IPS-18c (cell line): ENCODE measurements at regions not wholly inside any gene's neighbourhood (a gene's known extent, or its start where the extent isn't known, plus 50 kb on each side); places are given as distances from the start of the nearest gene placed in this dataset.
"Not testable (repeated sequence)": the region's sequence is repeated elsewhere in the genome, so short reads cannot be mapped to it uniquely, and the experiment has no call there.

Experiments
- H3K4me3 ChIP-seq: 2 replicates; pipeline ENCODE4 v1.7.0; 2013; ENCODE audit warnings: low read depth, mild to moderate bottlenecking, low read length, moderate library complexity; ENCODE audit not compliant: insufficient read depth
- H3K9me3 ChIP-seq: one replicate; pipeline ENCODE4 v1.6.1; 2013; ENCODE audit warnings: mild to moderate bottlenecking, low read length, moderate library complexity; ENCODE audit not compliant: control insufficient read depth, insufficient read depth

DNA sequence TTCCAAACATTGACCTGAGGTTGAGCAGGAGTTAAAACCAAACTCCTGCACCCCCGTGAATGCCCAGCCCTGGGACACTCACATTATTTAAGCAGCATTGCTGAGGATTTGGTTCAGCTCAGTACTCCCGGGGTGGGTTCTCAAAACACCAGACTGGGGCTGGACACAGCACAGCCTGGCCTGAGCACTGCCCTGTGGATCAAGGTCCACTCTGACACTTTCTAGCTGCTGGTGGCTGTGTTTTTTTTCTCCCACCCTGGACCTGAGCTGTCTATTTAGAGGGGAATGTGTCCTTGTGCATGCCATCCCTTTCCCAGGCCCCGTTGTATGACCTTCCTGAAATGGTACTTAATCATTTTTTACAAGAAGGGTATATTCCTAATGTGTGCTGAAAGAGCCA is 94.7 kb upstream of the GJB6 start:
- H3K4me3 ChIP-seq: no peak overlapping the region
- H3K9me3 ChIP-seq: peaks cover 2% of the 10 kb centered on the region

DNA sequence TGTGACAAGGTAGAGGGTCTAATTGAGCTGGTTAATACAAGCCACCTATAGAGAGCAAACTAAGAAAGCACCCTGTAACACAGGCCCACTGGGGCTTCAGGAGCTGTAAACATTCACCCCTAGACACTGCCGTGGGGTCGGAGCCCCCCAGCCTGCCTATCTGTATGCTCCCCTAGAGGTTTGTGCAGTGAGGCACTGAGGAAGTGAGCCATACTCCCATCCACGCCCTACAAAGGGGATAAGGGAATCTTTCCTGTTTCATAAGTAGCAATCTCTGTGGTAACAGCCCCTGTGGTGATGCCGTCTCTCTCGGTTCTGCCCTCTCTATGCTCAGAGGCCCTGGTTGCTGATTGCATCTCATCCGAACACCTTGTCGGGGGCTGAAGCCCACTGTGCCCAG is 94.2 kb upstream of the GJB6 start:
- peaks cover 2% of the 10 kb centered on the region for H3K9me3 ChIP-seq
- H3K4me3 ChIP-seq: no peak overlapping the region

DNA sequence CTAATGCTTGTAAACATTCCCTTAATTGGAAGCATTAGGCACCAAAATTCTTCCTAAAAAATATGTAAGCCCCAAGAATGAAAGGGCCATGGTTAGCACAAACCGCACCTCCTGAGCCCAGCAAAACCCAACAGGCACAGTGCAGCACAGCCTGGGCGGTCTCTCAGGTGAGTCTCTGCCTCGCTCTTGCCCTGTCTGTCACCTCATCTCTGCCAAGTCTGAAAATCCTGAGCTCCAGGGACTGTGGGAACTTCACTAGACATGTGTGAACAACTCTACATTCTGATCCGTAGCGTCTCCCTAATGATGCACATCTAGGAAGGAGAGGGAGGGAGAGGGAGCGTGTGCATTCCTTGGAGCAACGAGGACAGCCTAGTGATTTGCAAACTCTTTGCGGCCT is 88.8 kb upstream of the GJB6 start:
- Histone ChIP-seq H3K9me3 (peaks cover 2% of the 10 kb centered on the region), H3K4me3 (no peak overlapping the region)

DNA sequence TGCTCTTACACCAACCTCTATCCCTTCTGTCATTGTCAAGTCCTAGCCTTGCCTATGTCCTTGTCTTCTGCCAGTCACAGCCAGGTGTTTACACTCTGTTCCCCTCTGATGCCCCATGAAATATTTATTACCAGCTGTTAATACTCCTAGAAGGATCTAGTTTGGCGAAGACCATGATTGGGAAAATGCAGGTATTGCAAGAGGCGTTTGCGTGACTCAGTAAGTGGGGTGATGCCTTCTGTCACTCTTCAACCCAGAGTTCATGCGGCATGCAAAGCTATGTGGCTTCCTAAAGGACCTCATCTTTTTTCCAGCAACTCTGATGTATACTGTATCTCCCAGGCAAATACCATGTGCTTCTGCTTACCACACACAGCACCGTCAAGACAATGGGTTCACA is 81.8 kb upstream of the GJB6 start:
- Histone ChIP-seq H3K4me3 (no peak overlapping the region), H3K9me3 (no peaks in the 10 kb centered on the region)

DNA sequence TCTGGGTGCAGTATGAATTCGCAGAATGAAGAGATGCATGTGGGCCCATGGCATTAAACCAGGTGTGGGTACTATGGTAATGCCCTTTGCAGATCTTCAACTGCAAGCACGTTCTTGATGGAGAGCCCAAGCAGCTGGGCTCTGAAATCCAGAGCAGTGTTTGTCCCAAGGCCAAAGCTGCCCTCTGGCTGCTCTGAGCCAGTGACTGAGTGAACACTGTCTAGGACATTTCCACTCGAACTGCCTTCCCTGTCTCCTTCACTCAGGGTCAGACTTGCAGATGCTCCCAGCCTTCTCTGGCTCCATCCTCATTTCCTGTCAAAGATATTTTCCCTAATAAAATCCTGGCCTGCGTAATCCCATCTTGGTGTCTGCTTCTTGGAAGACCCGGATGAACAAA is 80.2 kb upstream of the GJB6 start:
- H3K9me3 ChIP-seq: peaks cover 2% of the 10 kb centered on the region

DNA sequence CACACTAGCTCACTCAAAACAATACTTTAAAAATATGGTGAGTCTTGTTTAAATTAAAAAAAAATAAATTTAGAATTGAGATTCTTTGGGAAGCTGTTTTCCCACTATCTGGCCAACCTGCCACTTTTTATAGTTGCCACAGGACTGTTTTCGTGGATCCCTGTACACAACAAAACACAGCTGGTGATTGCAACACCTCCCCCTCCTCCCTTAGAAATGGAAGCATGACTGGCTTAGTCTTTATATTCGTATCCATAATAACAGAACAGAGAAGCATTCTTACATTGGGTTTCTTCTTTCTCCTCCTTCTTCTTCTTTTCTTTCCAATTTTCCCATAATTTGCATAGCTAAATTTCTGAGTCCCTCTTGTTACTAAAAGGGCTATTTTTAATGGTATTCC is 79.5 kb upstream of the GJB6 start:
- Histone ChIP-seq H3K9me3 (peaks cover 2% of the 10 kb centered on the region), H3K4me3 (no peak overlapping the region)

More for the DNA sequence above, 80.2 kb upstream of the GJB6 start:
- no peak overlapping the region for H3K4me3 ChIP-seq

DNA sequence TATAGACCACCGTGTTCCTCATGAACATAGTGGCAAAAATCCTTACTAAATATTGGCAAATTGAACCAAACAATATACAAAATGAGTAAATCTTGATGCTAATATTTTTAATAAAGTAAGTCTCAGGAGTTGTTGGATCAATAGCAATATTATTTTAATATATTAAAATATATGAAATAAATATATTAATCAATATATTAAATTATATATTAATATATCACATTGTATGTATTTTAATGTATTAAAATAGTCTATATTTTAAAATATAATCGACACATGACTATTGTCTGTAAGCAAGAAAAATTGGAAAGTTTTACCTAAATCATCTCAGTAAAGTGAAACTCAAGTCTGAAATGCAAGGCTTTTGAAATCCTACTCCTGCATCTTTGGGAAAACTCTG is 78.9 kb upstream of the GJB6 start:
- H3K4me3 ChIP-seq: no peak overlapping the region
- H3K9me3 ChIP-seq: peaks cover 2% of the 10 kb centered on the region

DNA sequence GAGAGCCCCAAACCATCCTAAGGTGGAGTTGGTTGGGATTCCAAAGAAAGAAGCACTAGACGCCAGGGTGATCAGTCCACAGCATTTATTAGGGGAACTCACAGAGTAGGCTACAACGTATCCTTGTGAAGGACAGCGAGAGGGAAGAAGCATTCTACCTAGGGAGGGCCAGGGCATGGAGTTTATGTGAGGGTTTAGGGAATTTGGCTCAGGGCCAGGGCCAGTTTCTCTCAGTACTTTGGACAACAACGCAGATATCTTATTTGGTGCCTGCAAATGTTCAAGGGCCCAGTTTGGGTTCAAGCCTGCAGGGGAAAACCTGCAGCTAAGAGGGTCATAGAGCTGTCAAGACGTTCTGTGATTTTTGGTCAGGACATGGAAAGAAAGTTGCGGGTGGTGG is 73.9 kb upstream of the GJB6 start:
- Histone ChIP-seq H3K9me3 (peaks cover 2% of the 10 kb centered on the region), H3K4me3 (no peak overlapping the region)

DNA sequence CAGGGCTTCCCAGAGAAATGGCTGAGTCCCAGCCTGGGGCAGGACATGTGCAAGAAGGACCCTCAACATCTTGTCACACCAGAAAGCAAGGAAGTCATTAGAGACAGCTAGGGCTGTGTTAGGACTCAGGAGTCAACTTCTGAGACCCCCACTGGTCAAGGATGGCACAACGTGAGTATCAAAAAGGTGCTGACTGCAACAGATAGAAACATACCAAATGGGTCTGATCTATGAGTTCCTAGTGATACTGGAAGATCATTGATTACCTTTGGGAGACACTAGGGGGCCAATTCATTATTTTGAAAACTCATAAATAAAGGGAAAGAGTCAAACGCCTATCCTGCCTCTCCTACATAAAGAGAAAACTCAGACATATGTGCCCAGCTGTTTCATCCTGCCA is 73.5 kb upstream of the GJB6 start:
- Histone ChIP-seq H3K4me3 (no peak overlapping the region), H3K9me3 (peaks cover 2% of the 10 kb centered on the region)

DNA sequence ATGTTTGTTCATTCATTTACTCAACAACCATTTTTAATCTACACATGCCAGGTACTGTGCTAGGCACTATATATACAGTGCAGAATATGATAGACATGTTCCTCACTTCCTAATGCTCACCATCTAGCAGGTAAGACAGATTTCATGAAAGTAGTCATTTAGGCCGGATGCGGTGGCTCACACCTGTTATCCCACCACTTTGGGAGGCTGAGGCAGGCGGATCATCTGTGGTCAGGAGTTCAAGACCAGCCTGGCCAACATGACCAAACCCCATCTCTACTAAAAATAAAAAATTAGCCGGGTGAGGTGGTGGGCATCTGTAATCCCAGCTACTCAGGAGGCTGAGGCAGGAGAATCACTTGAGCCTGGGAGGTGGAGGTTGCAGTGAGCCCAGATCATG is 71.9 kb upstream of the GJB6 start:
- not testable (repeated sequence) for H3K9me3 ChIP-seq, H3K4me3 ChIP-seq

DNA sequence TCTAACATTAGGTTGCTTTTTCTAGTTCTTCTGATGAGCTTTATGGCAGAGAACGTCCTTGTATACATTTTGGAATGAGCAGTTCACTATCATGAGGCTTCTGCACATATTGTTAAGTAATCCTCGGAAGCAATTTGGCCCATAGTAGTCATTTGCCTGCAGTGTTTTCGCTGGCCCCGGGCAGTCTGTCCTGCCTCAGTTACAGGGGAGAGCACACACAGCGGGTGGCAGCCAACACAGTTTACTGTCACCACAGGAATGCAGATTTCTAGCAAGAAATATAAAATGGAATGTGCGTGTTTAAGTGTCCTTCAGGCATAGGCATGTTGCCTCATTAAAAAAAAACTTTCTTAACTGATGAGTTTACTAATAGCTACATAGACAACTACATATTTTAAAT is 71.5 kb upstream of the GJB6 start:
- Histone ChIP-seq H3K4me3 (no peak overlapping the region), H3K9me3 (peaks cover 2% of the 10 kb centered on the region)

DNA sequence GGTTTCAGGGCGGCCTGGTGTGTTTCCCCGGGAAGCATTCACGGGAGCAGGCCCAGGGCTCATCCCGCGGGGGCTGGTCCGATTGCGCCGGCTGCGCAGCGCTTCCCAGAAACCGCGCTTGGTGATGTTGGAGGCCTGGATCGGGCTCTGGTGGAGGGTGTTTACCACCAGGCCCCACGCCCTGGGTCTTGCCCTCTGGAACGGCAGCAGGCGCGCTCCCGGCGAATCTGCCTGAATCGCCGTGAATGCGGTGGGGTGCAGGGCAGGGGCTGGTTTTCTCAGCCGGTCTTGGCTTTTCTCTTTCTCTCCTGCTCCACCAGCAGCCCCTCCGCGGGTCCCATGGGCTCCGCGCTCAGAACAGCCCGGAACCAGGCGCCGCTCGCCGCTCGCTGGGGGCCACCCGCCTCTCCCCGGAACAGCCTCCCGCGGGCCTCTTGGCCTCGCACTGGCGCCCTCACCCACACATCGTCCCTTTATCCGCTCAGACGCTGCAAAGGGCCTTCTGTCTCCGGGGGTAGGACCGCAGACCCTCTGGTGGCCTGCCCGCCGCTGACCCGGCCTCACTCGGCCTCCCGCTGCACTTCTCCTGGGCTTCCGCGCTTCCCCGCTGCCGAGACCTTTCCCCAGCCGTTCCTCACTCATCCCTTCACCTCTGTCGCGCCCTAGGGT is 69.4 kb upstream of the GJB6 start:
- Histone ChIP-seq H3K9me3 (no peaks in the 10 kb centered on the region), H3K4me3 (peak overlapping the region; percentile 40; the same call in 1 of the 2 replicates)

DNA sequence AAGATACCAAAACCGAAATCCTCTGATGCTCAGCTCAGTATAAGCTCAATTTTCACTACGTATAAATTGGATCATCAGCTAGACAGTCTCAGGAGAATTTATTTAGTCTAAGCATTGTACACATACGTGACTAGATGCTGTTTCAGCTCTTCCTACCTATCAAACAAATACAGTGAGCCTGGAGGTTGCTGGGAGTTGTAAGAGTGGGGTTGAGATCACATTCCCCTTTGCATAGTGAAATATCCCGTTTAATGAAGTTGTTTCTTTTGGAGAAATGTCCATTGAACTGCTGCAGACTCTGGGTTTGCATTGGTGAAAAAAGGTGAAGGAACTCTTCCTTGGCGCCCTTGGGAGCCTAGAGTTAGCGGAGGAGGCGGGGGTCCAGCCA is 68.9 kb upstream of the GJB6 start:
- Histone ChIP-seq H3K9me3 (no peaks in the 10 kb centered on the region), H3K4me3 (peak overlapping the region; percentile 40; the same call in 1 of the 2 replicates)

DNA sequence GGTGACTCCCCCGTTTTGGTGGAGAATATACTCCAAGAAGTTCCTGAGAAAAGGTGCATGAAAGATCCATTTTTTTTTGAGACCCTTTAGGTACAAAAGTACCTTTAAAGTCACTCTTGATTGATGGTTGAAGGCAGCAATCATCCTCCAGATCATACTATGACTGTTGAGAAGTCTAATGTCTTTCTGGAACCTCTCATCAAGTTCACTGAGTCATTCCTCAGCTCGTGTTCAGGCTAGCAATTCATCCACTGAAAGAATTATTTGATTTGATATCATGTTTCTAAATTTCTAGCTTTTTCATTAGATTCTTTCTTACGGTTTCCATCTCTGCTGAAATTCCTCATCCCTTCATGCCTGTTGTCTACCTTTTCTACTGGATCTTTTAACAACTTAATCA is 65.1 kb upstream of the GJB6 start:
- Histone ChIP-seq H3K4me3 (no peak overlapping the region), H3K9me3 (no peaks in the 10 kb centered on the region)

DNA sequence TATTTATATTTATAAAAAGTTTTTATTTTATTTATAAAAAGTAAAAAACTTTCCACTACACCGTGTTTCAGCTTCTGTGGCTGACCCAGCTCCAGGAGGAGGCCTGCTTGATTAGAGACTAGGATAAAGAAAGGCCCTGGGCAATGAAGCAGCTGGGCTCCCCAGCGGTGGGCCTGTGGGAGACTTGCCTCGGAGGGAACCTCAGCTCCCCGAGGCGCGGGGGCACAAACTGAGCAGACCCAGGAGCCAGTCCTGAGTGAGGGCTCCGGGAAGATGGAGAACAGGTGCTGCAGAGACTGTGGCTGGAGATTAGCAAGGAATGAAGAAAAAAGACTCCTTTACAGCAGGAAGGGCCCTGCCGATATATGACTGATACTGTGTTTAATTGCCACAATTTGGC is 63.8 kb upstream of the GJB6 start:
- H3K9me3 ChIP-seq: no peaks in the 10 kb centered on the region
- H3K4me3 ChIP-seq: no peak overlapping the region

DNA sequence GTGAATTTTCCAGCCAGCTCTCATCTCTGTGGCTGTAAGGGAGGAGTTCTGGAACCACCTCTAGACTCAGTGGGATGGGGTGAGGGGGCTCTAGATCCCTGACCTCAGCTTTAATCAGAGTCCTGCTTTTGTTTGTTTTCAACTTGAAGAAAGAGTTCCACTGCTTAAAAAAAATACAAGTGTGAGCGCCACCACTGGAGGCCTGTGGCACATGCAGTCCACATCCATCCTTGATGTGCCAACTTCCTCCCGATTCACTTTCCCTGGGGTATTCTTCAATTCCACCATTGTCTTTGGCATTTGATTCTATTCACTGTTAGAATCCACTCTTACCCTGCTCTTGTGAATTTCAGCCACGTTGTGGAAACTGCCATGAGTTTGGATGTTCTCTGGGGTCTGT is 62.4 kb upstream of the GJB6 start:
- Histone ChIP-seq H3K9me3 (no peaks in the 10 kb centered on the region), H3K4me3 (no peak overlapping the region)

DNA sequence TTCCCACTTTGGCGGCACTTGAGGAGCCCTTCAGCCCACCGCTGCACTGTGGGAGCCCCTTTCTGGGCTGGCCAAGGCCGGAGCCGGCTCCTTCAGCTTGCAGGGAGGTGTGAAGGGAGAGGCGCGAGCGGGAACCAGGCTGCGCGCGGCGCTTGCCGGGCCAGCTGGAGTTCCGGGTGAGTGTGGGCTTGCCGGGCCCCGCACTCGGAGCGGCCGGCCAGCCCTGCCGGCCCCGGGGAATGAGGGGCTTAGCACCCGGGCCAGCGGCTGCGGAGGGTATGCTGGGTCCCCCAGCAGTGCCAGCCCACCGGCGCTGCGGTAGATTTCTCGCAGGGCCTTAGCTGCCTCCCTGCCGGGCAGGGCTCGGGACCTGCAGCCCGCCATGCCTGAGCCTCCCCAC is 60.2 kb upstream of the GJB6 start:
- not testable (repeated sequence) for H3K4me3 ChIP-seq, H3K9me3 ChIP-seq

DNA sequence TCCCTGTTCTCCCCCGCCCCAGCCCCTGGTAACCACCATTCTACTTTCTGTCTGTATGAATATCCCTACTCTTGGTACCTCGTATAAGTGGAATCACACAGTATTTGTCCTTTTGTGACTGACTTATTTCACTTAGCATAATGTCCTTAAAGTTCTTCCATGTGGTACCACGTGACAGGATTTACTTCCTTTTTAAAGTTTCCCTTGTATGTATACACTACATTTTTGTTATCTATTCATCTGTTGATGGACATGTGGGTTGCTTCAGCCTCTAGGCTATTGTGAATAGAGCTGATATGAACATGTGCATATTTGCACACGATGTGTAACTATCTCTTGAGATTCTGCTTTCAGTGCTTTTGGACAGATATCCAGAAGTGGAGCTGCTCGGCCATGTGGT is 59.6 kb upstream of the GJB6 start:
- Histone ChIP-seq H3K4me3 (no peak overlapping the region), H3K9me3 (peaks cover 3% of the 10 kb centered on the region)

DNA sequence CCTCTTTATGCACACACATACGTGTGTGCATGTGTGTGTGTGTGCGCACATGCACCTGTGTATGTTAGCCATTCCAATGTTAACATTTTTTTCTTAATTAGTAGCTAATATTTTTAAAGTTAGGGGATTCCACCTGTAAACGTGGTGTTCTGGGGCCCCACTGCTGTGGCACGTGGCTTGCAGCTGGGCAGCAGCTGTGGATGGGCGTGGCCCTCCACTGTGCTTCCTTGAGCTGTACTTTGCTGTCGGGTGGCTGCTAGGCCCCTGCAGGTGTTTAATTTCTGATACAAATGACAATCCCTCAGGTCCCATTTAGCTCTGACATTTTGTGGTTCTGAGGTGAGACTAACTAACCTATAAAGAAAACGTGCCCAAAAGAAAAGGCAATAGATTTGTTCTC is 58.9 kb upstream of the GJB6 start:
- H3K9me3 ChIP-seq: peaks cover 3% of the 10 kb centered on the region
- no peak overlapping the region for H3K4me3 ChIP-seq
